Pancreas (tissue), 10 donors: ENCODE measurements at regions not wholly inside any gene's neighbourhood (a gene's known extent, or its start where the extent isn't known, plus 50 kb on each side); places are given as distances from the start of the nearest gene placed in this dataset.

Experiments
- ATAC-seq, 4 donors: fragments of 200-7000 bp; cut with Tn5 transposase; one replicate each; pipeline versions ENCODE4 v1.8.0 to v1.9.1; 2020; ENCODE audit warnings: mild to moderate bottlenecking in 4 of 4, moderate library complexity in 4 of 4
- DNase-seq, 6 donors: peaks; one replicate each; pipeline ENCODE4 v3.0.0-alpha.2; 2020
- FAIRE-seq: peaks from 2 replicates; lab custom pipeline; 2012; peaks lifted over from hg19 to GRCh38; lab: Jason Lieb, UNC
- H3K27ac ChIP-seq, 4 donors: fragments of 200-600 bp; sonication (generic); 1 replicate in 3 of 4; 2 replicates in 1 of 4; pipeline versions ENCODE4 v1.5.0 to v1.8.0; 2020
- H3K27me3 ChIP-seq, 4 donors: fragments of 200-600 bp; one replicate each; pipeline ENCODE4 v1.8.0; 2021
- H3K36me3 ChIP-seq, 3 donors: fragments of 200-600 bp; sonication (generic) in 1 of 3; one replicate each; pipeline versions ENCODE4 v1.5.0 to v1.8.0; 2020 to 2021
- H3K4me1 ChIP-seq, 3 donors: fragments of 200-600 bp; one replicate each; pipeline ENCODE4 v1.8.0; 2021
- H3K4me3 ChIP-seq, 4 donors: fragments of 200-600 bp; sonication (generic) in 2 of 4; one replicate each; pipeline versions ENCODE4 v1.5.0 to v1.8.0; 2020 to 2021
- H3K9me3 ChIP-seq, 4 donors: fragments of 200-600 bp; one replicate each; pipeline ENCODE4 v1.8.0; 2021
- CTCF ChIP-seq, 4 donors: fragments of 200-600 bp; sonication (generic) in 3 of 4; IDR thresholded peaks; one replicate each; pipeline versions ENCODE4 v1.5.0 to v1.8.0; 2021; ENCODE audit warnings: antibody characterized with exemption in 4 of 4
- WGBS, 2 donors: extraction: QIAGEN DNeasy Blood & Tissue Kit; methylation state at CpG; one replicate each; pipeline ENCODE4 v1.1.7; 2013; 5-methylcytosine and 5-hydroxymethylcytosine counted together
- intact Hi-C, 3 donors: fragments of 100-400 bp; cut with DNase I; formaldehyde crosslinking; loops; one replicate each; pipeline versions ENCODE4 v1.11.1 to v1.14.2; 2022
- donor health status: healthy with polysubstance abuse.
- donor health status: DM: no; HTN: no; CAD: no; lungs with moderate emphysema.
- donor health status: DM: no; HTN: no; CAD: no.
- donor health status: control.
- donor health status: control.
- donor health status: Bipolar disorder and iron deficiency.
- donor health status: DM: yes; HTN: yes; CAD: no.
- donor health status: DM: no; HTN: no; CAD: no.
- donor health status: DM: no; HTN: no; CAD: no.
- donor health status: DM: yes; HTN: yes; CAD: no.

- H3K27ac ChIP-seq, result no peak overlapping the region
- H3K4me1 ChIP-seq, result no peaks in the 10 kb centered on the region
- DNase-seq (no peak), FAIRE-seq (no peak), ATAC-seq (no peak)
- H3K36me3 ChIP-seq, result no peaks in the 10 kb centered on the region
- intact Hi-C loops, result no loop called here
- TF ChIP-seq CTCF (IDR thresholded peaks at IDR 0.05), result no peak
- H3K4me3 ChIP-seq, result no peak overlapping the region
- 55 to 68% methylated on average over 2 of the region's 2 CpGs for WGBS, 2 donors
- H3K27me3 ChIP-seq, result no peaks in the 10 kb centered on the region
- H3K9me3 ChIP-seq, result no peaks in the 10 kb centered on the region
These were observed 143.1 kb downstream of the NPY start for GRCh38 chr7:24427048-24427447.

- H3K36me3 ChIP-seq, result no peaks in the 10 kb centered on the region
- DNase-seq (no peak), FAIRE-seq (no peak), ATAC-seq (no peak)
- no peaks in the 10 kb centered on the region for H3K27me3 ChIP-seq
- H3K4me3 ChIP-seq, result no peak overlapping the region
- H3K9me3 ChIP-seq, result no peaks in the 10 kb centered on the region
- intact Hi-C loops, result no loop called here
- no peaks in the 10 kb centered on the region for H3K4me1 ChIP-seq
- WGBS, 2 donors, result 55 to 56% methylated on average over 3 of the region's 3 CpGs
- no peak for TF ChIP-seq CTCF (IDR thresholded peaks at IDR 0.05)
- H3K27ac ChIP-seq, result no peak overlapping the region
These were observed 144.6 kb upstream of the PALS2 start for GRCh38 chr7:24428676-24429075.

- DNase-seq (no peak), FAIRE-seq (no peak), ATAC-seq (no peak)
- no peak overlapping the region for H3K27ac ChIP-seq
- H3K27me3 ChIP-seq, result no peaks in the 10 kb centered on the region
- 93 to 95% methylated on average over 26 to 30 of the region's 30 CpGs for WGBS, 2 donors
- H3K4me1 ChIP-seq, result no peaks in the 10 kb centered on the region
- no peaks in the 10 kb centered on the region for H3K36me3 ChIP-seq
- H3K4me3 ChIP-seq, result no peak overlapping the region
- intact Hi-C loops, result no loop called here
- no peaks in the 10 kb centered on the region for H3K9me3 ChIP-seq
- TF ChIP-seq CTCF (IDR thresholded peaks at IDR 0.05), result no peak
These were observed 140.6 kb upstream of the PALS2 start for GRCh38 chr7:24432677-24433076.

- TF ChIP-seq CTCF (IDR thresholded peaks at IDR 0.05), result no peak
- H3K27me3 ChIP-seq, result no peaks in the 10 kb centered on the region
- H3K9me3 ChIP-seq, result no peaks in the 10 kb centered on the region
- H3K27ac ChIP-seq, result no peak overlapping the region
- no peaks in the 10 kb centered on the region for H3K4me1 ChIP-seq
- intact Hi-C loops, result no loop called here
- ATAC-seq (no peak), FAIRE-seq (no peak), DNase-seq (no peak)
- no peak overlapping the region for H3K4me3 ChIP-seq
- 78 to 79% methylated on average over 4 of the region's 4 CpGs for WGBS, 2 donors
- no peaks in the 10 kb centered on the region for H3K36me3 ChIP-seq
These were observed 138.3 kb upstream of the PALS2 start for GRCh38 chr7:24434972-24435371.

GRCh38 chr7:24436131-24436920 lies 136.9 kb upstream of the PALS2 start:
- ATAC-seq (no peak), FAIRE-seq (no peak)
- intact Hi-C loops, result no loop called here

More at GRCh38 chr7:24436131-24436920, 136.9 kb upstream of the PALS2 start:
- no peak overlapping the region for H3K4me3 ChIP-seq
- no peaks in the 10 kb centered on the region for H3K27me3 ChIP-seq
- H3K9me3 ChIP-seq, result no peaks in the 10 kb centered on the region
- 88 to 89% methylated on average over 2 of the region's 2 CpGs for WGBS, 2 donors
- H3K4me1 ChIP-seq, result no peaks in the 10 kb centered on the region
- no peak for DNase-seq
- H3K27ac ChIP-seq, result no peak overlapping the region
- no peak for TF ChIP-seq CTCF (IDR thresholded peaks at IDR 0.05)
- H3K36me3 ChIP-seq, result no peaks in the 10 kb centered on the region
